NCI-H1694 (cell line): ENCODE measurements at regions not wholly inside any gene's neighbourhood (a gene's known extent, or its start where the extent isn't known, plus 50 kb on each side); places are given as distances from the start of the nearest gene placed in this dataset.

Experiments
- DNase-seq: peaks from one replicate; lab custom pipeline; 2025; lab: John Stamatoyannopoulos, UW

- DNase-seq = no peak
These were observed 85.3 kb upstream of the FYN start for GRCh38 chr6:111958534-111958933.

DNA sequence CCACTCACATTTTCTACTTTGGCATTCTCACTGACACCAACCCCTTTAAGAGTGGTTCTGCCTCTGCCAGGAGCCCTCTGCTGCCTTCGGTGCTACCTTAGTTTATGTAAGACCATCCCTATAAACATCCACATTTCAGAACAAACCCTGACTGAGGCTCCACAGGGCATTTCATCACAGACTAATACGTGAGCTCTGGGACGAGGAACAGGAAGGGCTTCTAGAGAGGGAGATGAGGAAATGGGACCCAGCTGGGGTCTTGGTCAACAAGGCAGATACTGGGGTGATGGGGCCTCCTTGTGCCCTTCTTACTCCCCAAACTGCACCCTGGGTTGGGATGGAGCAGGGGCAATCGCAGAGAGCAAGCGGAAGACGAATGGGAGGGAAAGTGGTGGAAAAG lies 86.5 kb upstream of the FYN start:
- no peak for DNase-seq

DNA sequence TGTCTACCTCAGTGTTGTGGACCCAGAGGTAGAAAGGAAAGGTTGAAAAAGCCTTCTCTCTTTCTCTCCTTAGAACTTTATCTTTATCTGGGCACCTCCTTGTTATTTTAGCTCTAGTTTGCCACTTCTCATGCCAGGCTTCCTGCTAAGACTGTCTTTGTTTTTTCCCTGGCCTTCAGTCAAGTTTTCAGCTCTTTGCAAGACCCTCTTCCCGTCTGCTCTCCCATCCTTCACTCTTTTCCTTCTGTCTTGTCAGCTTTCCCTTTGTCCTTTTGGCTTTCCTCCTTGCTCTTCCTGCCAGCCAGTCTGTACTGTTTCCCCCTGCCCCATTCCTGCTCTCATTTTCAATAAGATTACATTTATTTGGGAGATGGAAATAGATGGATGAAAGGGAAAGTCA lies 86.8 kb upstream of the CCN6 start:
- no peak for DNase-seq

DNA sequence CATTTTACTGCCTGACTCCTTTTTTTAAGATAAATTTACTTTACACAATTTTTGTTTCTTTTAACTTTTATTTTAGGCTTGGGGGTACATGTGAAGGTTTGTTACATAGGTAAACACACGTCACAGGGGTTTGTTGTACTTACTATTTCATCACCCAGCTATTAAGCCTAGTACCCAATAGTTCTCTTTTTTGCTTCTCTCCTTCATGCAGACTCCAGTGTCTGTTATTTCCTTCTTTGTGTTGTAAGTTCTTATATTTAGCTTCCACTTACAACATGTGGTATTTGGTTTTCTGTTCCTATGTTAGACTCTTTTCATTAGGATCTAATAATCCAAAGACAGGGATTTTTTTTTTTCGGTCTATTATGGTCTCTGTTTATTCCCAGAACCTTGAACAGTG lies 83.5 kb upstream of the CCN6 start:
- DNase-seq = no peak

DNA sequence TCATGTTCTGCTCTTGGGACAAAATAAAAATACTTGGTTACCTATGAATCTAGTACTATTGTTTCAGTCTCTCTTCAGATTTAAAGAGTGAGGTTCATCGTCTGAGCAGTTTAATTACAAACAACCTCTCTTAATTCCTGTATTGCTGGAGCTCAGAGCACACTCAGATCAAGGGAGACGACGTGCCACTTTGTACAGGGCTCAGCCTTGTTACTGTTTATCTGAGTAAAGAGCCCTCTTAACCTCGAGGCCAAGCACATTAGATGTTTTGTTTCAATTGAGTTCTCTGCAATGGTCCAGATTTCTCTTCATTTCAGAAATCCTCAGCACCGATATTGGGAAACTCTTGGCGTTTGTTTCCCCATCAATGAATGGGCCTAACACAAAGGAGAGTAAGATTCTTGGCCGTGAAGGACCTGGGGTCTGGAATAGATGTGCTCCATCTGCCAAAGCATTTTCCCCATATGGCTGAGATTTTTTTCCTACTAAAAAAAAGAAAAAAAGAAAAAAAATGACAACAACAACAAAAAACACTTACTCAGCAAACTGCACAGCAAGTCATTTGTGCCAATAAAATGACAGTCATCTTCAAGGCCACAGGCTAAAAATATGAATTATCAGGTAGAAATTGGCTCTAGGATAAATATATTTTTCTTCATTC lies 82.6 kb upstream of the CCN6 start:
- DNase-seq = peak; percentile 48

GRCh38 chr6:111971866-111972532 lies 81.9 kb upstream of the CCN6 start:
- DNase-seq = no peak

- DNase-seq = no peak
These were observed 81.2 kb upstream of the CCN6 start for GRCh38 chr6:111972745-111973117.

GRCh38 chr6:111973118-111973761 lies 80.7 kb upstream of the CCN6 start:
- DNase-seq = no peak

- no peak for DNase-seq
These were observed 79.8 kb upstream of the CCN6 start for GRCh38 chr6:111973927-111974639.

DNA sequence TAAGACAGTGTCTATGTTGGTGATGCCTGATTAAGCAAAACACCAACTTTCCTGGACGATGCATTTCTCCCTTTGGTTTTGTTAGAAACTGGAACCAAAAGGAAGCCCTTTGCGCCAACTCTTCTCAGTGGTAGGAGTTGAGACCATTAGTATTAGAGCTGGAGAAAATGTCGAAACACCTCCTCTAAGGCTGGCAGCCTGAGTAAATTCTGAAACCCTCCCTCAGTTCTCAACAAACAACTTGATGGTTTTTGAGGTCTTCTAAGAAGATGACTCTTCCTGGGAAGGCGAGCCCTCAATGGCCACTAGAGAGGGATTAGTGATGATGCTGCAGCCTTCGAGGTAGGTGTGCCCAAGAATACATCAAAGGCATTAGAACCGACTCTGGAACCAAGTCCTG lies 78.4 kb upstream of the CCN6 start:
- DNase-seq = no peak

DNA sequence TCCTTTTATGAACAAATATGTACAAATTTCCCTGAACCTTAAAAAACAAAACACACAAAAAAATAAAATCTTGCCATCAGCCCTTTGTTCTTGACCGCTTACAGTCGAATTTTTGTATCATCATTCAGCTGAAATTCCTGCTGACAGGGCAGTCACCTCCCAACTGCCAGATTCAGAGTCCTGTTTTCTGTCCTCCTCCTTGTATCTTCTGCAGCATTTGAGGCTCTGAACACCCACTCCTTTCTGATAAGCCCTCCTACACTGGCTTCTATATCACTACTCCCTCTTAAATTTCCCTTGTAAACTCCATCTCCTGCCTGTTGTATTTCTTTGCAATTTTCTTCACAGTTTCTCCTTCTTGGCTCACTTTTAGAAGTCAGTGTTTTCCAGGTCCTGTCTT lies 77.8 kb upstream of the CCN6 start:
- DNase-seq = no peak

- no peak for DNase-seq
These were observed 75.3 kb upstream of the CCN6 start for GRCh38 chr6:111978532-111979149.

GRCh38 chr6:111979633-111980032 lies 74.3 kb upstream of the CCN6 start:
- no peak for DNase-seq

- no peak for DNase-seq
These were observed 73.8 kb upstream of the CCN6 start for GRCh38 chr6:111980143-111980542.

DNA sequence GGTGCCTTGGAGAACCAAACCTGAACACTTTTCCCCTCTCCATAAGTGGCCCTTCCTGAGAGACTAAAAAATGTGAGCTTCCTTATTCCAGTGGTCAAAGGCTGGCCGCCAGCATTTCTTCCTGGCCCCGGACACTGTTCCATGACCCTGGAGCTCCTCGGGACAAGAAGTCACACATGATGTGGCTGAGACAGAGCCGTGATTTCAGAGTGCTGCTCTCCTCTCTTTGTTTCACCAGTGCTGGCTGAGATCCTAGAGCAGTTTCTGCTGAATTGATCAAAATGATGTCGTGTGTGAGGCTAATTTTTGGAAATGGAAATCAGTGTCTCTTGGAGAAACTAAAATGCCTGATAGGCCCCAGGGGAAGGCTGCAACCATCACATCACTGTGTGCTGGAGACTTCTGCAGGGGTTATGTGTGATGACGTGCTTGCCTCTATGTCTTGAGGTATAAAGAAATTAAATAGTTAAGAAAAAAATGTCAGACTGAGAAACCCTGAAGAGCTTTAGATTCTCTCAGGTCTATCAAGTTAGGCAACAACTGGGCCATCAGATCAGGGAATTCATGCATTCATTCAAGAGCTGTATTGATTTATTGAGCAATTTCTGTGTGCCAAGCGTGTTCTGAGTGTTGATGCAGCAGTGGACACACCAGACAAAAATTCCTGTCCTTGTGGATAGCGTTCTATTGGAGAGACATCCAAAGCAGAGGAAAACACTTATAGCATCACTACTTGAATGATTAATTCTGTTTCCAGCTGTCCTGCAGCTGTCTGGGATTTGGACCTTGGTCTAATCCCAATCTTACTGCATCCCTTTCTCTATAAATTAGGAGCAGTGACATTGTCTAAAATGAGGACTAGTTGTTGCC lies 72.7 kb upstream of the CCN6 start:
- DNase-seq = no peak

DNA sequence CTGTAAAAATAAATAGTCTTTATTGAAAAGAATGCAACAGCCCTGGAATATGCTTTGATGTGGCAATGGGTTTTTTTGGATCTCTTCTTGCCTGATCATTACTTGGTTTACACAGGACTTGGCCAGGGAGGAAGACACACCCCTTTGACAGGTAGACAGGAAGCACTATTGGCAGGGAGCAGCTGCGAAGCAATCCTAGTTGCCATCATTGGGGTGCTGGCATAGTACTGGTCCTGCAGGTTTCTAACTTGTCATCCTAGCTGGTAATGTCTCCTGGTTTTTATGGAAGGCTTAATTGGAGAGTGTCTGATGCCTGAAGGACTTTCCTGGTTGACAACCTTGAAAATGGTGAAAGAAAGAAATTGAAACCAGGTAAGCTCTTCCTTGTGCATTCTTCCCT lies 71.2 kb upstream of the CCN6 start:
- no peak for DNase-seq

- no peak for DNase-seq
These were observed 70.7 kb upstream of the CCN6 start for GRCh38 chr6:111983193-111983592.

DNA sequence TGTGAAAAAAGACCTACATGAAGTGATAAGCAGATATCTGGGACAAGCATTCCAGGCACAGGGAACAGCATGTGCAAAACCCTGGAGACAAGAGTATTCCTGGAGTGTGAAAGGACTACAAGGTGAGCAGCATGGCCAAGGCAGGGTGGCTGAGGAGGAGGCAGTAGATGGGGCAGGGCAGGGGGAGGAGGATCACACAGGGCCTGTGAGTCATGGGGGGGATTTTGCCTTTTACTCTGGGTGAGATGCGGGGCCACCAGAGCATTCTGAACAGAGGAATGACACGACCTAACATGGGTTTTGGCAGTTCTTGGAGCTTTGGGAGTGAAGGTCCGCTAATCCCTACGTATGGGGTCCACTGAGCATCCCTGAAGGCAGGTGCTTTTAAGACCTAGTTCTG lies 69.8 kb upstream of the CCN6 start:
- no peak for DNase-seq

GRCh38 chr6:111984516-111985201 lies 69.2 kb upstream of the CCN6 start:
- no peak for DNase-seq

GRCh38 chr6:111985202-111985731 lies 68.6 kb upstream of the CCN6 start:
- DNase-seq = no peak

GRCh38 chr6:111986651-111987050 lies 67.3 kb upstream of the CCN6 start:
- no peak for DNase-seq
